HG03159 (cell line): ENCODE measurements at regions not wholly inside any gene's neighbourhood (a gene's known extent, or its start where the extent isn't known, plus 50 kb on each side); places are given as distances from the start of the nearest gene placed in this dataset.

Source experiments
- ATAC-seq: cut with Tn5 transposase; IDR thresholded peaks from one replicate; pipeline ENCODE4 v1.9.1; 2021; ENCODE audit warnings: mild to moderate bottlenecking, moderate library complexity; ENCODE audit not compliant: unreplicated experiment

GRCh38 chr1:65741993-65742392 lies 50.7 kb upstream of the PDE4B start:
- ATAC-seq = no peak
